Sigmoid colon (tissue), 3 donors: ENCODE measurements at regions not wholly inside any gene's neighbourhood (a gene's known extent, or its start where the extent isn't known, plus 50 kb on each side); places are given as distances from the start of the nearest gene placed in this dataset.

ENCODE experiments used
- CTCF ChIP-seq, 4 experiments: fragments of 450-650 bp in 3 of 4; fragments of 200-600 bp in 1 of 4; IDR thresholded peaks; one replicate each; pipeline ENCODE4 v1.5.1; 2016 to 2019; ENCODE audit warnings: antibody characterized with exemption in 4 of 4, mild to moderate bottlenecking in 3 of 4, moderate library complexity in 2 of 4
- POLR2A ChIP-seq, 2 donors: fragments of 450-650 bp; IDR thresholded peaks; one replicate each; pipeline ENCODE4 v1.6.1; 2016; ENCODE audit warnings: antibody characterized with exemption in 2 of 2, mild to moderate bottlenecking in 2 of 2, moderate library complexity in 2 of 2

- TF ChIP-seq CTCF (IDR thresholded peaks at IDR 0.05) (no peak), POLR2A (IDR thresholded peaks at IDR 0.05) (no peak)
These were observed 293.8 kb upstream of the POU3F1 start for GRCh38 chr1:38340409-38340808.
